Fibroblast of villous mesenchyme (primary cell): ENCODE measurements at regions not wholly inside any gene's neighbourhood (a gene's known extent, or its start where the extent isn't known, plus 50 kb on each side); places are given as distances from the start of the nearest gene placed in this dataset.

Source experiments
- DNase-seq: peaks from one replicate; pipeline ENCODE4 v3.0.0-alpha.2; 2010; ENCODE audit warnings: low read depth
- H3K4me3 ChIP-seq: 2 replicates; pipeline ENCODE4 v1.5.1; 2011; ENCODE audit warnings: low read depth, mild to moderate bottlenecking, low read length
- TF ChIP-seq, protein P1 (sequence below): IDR thresholded peaks from 2 replicates; pipeline ENCODE4 v1.5.1; 2012; ENCODE audit warnings: low read depth, mild to moderate bottlenecking, low read length; ENCODE audit not compliant: insufficient read depth

DNA sequence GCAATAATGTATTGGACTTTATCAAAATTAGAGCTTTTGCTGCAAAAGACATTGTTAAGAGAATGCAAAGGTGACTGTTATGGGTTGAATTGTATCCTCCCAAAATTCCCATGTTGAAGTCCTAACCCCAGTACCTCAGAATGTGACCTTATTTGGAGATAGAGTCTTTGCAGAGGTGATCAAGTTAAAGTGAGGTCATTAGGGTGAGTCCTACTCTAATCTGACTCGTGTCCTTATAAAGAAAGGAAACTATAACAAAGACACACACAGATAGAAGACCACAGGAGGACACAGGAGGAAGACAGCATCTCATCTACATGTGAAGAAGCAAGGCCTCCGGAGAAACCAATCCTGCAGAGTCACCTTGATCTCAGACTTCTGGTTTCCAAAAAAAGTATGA lies 1011.2 kb downstream of the TBC1D22A start:
- TF ChIP-seq, protein P1, sequence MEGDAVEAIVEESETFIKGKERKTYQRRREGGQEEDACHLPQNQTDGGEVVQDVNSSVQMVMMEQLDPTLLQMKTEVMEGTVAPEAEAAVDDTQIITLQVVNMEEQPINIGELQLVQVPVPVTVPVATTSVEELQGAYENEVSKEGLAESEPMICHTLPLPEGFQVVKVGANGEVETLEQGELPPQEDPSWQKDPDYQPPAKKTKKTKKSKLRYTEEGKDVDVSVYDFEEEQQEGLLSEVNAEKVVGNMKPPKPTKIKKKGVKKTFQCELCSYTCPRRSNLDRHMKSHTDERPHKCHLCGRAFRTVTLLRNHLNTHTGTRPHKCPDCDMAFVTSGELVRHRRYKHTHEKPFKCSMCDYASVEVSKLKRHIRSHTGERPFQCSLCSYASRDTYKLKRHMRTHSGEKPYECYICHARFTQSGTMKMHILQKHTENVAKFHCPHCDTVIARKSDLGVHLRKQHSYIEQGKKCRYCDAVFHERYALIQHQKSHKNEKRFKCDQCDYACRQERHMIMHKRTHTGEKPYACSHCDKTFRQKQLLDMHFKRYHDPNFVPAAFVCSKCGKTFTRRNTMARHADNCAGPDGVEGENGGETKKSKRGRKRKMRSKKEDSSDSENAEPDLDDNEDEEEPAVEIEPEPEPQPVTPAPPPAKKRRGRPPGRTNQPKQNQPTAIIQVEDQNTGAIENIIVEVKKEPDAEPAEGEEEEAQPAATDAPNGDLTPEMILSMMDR = no peak
- no peak for DNase-seq
- no peak overlapping the region for H3K4me3 ChIP-seq

DNA sequence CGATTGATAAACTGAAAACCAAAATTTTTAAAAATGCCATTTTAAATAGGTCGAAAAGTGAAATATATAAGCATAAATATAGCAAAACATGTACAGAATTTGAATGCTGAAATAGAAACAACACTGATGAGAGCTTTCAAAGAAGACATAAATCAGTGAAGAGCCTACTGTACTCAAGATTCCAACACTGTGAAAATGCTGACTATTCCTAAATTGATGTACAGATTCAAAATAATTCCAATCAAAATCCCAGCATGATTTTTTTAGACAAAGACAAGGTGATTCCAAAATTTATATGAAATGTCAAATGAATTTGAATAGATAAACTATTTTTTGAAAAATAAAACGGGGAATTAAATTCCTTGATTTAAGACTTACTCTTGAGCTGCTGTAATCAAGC lies 1010.4 kb downstream of the TBC1D22A start:
- TF ChIP-seq, protein P1 = no peak
- no peak for DNase-seq
- H3K4me3 ChIP-seq = no peak overlapping the region

DNA sequence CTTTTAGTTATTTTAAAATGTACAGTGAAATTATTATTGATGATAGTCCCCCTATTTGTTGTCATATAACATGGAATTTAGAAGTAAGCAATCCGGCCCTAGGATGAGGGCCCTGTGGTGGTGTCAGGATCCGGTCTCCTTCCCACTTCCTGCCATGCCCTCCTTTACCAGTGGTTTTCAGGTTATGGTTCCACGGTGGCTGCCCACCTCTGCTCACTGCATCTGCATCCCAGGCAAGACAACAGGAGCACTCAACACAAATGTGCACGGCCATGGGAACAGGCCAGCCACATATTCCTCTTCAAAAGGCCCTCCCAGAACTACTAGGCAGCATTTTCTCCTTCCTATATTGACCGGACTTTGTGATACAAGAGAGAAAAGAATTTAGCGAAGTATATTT lies 1007.2 kb downstream of the TBC1D22A start:
- TF ChIP-seq, protein P1 = no peak
- DNase-seq = no peak
- no peak overlapping the region for H3K4me3 ChIP-seq

DNA sequence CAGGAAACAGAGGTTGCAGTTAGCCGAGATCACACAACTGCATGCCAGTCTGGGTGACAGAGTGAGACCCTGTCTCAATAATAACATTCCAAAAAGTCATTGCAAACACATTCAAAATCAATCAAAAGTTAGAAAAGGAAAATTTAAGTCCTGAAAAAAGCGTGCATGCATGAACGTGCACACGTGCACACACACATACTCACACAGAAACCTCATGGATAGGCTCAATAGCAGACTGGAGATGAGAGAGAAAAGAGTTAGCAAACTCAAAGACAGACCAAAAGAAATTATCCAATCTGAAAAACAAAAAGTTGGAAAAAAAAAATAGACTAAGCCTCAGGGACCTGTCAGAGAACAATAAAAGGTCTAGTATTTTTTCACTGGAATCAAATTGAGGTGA lies 1005.6 kb downstream of the TBC1D22A start:
- H3K4me3 ChIP-seq = no peak overlapping the region
- no peak for DNase-seq
- TF ChIP-seq, protein P1 = no peak

DNA sequence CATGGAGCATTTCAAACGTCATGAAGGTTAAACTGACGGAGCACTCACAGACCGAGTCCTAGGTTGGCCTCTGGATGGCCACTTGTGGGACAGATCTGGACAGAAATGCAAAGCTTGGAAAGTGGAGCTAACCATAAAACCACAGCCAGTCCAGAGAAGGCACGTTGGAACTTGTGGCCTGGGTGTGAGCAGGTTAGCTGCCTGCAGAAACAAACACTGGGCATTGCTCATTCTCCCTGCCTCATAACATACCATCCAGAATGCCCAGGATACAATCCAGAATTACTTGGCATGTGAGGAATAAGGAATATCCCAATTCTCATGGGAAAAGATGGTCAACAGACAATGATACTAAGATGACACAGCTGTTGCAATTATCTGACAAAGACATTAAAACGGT lies 1005.0 kb downstream of the TBC1D22A start:
- TF ChIP-seq, protein P1 = no peak
- DNase-seq = no peak
- no peak overlapping the region for H3K4me3 ChIP-seq

DNA sequence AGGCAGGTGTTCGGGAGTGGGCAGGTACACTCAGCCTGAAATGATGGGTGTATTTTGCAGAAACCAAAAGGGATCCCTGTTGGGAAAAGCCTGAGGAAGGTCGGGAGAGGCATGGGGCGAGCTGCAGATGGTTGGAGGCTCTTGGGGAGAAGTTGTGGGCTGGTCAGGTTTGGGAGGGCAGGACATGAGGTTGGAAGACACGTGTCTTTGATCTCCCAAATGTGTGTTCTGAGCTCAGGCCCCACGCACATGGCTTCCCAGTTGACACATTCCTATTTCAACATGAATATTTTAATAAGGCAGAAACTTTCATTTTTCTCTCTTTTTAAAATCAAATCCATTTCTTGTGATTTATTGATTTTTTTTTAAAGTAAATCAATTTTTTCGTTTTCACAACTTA lies 1003.3 kb downstream of the TBC1D22A start:
- H3K4me3 ChIP-seq = no peak overlapping the region
- no peak for DNase-seq
- TF ChIP-seq, protein P1 = no peak

DNA sequence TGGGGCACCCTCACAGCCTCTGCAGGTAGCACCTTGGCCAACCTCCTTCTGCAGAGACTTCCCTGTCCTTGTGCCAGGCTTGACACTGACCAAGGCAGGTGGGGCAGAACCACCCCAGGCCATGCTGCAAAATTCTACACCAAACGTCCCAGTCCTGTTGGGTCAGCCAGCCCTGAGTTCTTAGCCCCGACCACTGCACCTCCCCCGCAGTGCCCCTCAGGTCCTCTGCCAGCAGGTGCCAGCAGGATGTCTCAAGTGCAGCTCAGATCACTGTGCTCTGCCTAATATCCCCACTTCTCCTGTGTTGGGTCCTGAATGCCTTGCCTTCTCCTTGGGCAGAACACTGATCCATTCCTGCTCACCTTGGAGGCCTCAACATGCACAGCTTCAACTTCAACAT lies 999.7 kb downstream of the TBC1D22A start:
- H3K4me3 ChIP-seq = no peak overlapping the region
- TF ChIP-seq, protein P1 = no peak
- DNase-seq = no peak
